HEK293T (cell line): ENCODE measurements at regions not wholly inside any gene's neighbourhood (a gene's known extent, or its start where the extent isn't known, plus 50 kb on each side); places are given as distances from the start of the nearest gene placed in this dataset.

Experiments used
- ARNT ChIP-seq: fragments of 450-650 bp; IDR thresholded peaks from 2 replicates; pipeline ENCODE4 v1.6.1; 2017; ENCODE audit warnings: mild to moderate bottlenecking
- BHLHE40 ChIP-seq: fragments of 450-650 bp; IDR thresholded peaks from 2 replicates; pipeline ENCODE4 v1.6.1; 2016; ENCODE audit warnings: mild to moderate bottlenecking, moderate library complexity, borderline replicate concordance
- CTBP1 ChIP-seq: fragments of 450-650 bp; IDR thresholded peaks from 2 replicates; pipeline ENCODE4 v1.6.1; 2016; ENCODE audit warnings: borderline replicate concordance
- ELF4 ChIP-seq: fragments of 450-650 bp; IDR thresholded peaks from 2 replicates; pipeline ENCODE4 v1.6.1; 2017; ENCODE audit warnings: antibody characterized with exemption
- FOXA1 ChIP-seq: fragments of 450-650 bp; IDR thresholded peaks from 2 replicates; pipeline ENCODE4 v1.6.1; 2016; ENCODE audit warnings: mild to moderate bottlenecking
- FOXK2 ChIP-seq: fragments of 450-650 bp; IDR thresholded peaks from 2 replicates; pipeline ENCODE4 v1.6.1; 2016; ENCODE audit warnings: mild to moderate bottlenecking
- FOXM1 ChIP-seq: fragments of 450-650 bp; IDR thresholded peaks from 2 replicates; pipeline ENCODE4 v1.6.1; 2017; ENCODE audit warnings: mild to moderate bottlenecking, borderline replicate concordance
- PKNOX1 ChIP-seq: fragments of 450-650 bp; IDR thresholded peaks from 2 replicates; pipeline ENCODE4 v1.6.1; 2016
- SP1 ChIP-seq: fragments of 450-650 bp; IDR thresholded peaks from 2 replicates; pipeline ENCODE4 v1.6.1; 2017
- SUZ12 ChIP-seq: fragments of 450-650 bp; IDR thresholded peaks from 2 replicates; pipeline ENCODE4 v1.6.1; 2016; ENCODE audit warnings: mild to moderate bottlenecking
- TARDBP ChIP-seq: fragments of 450-650 bp; IDR thresholded peaks from 2 replicates; pipeline ENCODE4 v1.6.1; 2016
- ZNF384 ChIP-seq: fragments of 450-650 bp; IDR thresholded peaks from 2 replicates; pipeline ENCODE4 v1.6.1; 2016

- TF ChIP-seq ZNF384 (no peak), BHLHE40 (no peak), ELF4 (no peak), SP1 (no peak), FOXA1 (no peak), TARDBP (no peak), FOXM1 (no peak), CTBP1 (no peak), ARNT (no peak), FOXK2 (no peak), PKNOX1 (no peak), SUZ12 (no peak)
Measured at GRCh38 chr14:35927727-35928126, 101.6 kb downstream of the BRMS1L start.
